ENCODE measurements at regions not wholly inside any gene's neighbourhood (a gene's known extent, or its start where the extent isn't known, plus 50 kb on each side); places are given as distances from the start of the nearest gene placed in this dataset.
A peak's percentile ranks its signal among the peaks of the same experiment; 100 is the strongest.

GRCh38 chr9:129263836-129264235 lies 85.8 kb upstream of the IER5L start:
- no peak overlapping the region for H2AK5ac ChIP-seq (ENCODE audit: low read length, severe bottlenecking)
- no peak overlapping the region for H3K4me3 ChIP-seq (ENCODE audit: insufficient read depth in 1 of 2, low read depth in 1 of 2, low read length in 2 of 2)
- H3K23ac ChIP-seq (ENCODE audit: low read length in 2 of 2), result no peak overlapping the region
- no peak overlapping the region for H2BK15ac ChIP-seq (ENCODE audit: low read depth, poor library complexity, severe bottlenecking)
- no peak overlapping the region for H4K91ac ChIP-seq (ENCODE audit: low read length)
- H3K79me1 ChIP-seq (replicated peaks; ENCODE audit: low read length, poor library complexity, severe bottlenecking), result no peaks in the 10 kb centered on the region
- H3K18ac ChIP-seq (ENCODE audit: low read depth in 1 of 2, low read length in 2 of 2), result no peak overlapping the region
- no peaks in the 10 kb centered on the region for H3K36me3 ChIP-seq (ENCODE audit: control insufficient read depth in 1 of 2, insufficient read depth in 2 of 2, low read depth in 1 of 2, low read length in 2 of 2)
- peaks cover 2% of the 10 kb centered on the region for H3K4me1 ChIP-seq (ENCODE audit: control insufficient read depth, insufficient read depth, low read depth, low read length)
- DNase-seq, result no peak
- H3K4me2 ChIP-seq (ENCODE audit: low read length, poor library complexity, severe bottlenecking), result no peak overlapping the region
- no peak overlapping the region for H2BK5ac ChIP-seq (ENCODE audit: low read depth, low read length, poor library complexity, severe bottlenecking)
- H2BK120ac ChIP-seq (ENCODE audit: low read depth, low read length), result no peak overlapping the region
- H3K4ac ChIP-seq (ENCODE audit: low read depth in 1 of 2, low read length in 2 of 2), result no peak overlapping the region
- H2BK12ac ChIP-seq (ENCODE audit: low read length in 2 of 2), result no peak overlapping the region
- H3K27me3 ChIP-seq (ENCODE audit: control insufficient read depth in 1 of 2, insufficient read depth in 1 of 2, low read length in 2 of 2), result peaks cover 19 to 33% of the 10 kb centered on the region in 2 experiments
- no peaks in the 10 kb centered on the region for H3K9me3 ChIP-seq (ENCODE audit: control insufficient read depth, low read length)
- H2AFZ ChIP-seq (ENCODE audit: low read depth, low read length), result no peak overlapping the region
- WGBS, result 94% methylated on average over 7 of the region's 8 CpGs
- no peak overlapping the region for H3K14ac ChIP-seq (ENCODE audit: low read length in 2 of 2)
- no peak overlapping the region for H3K27ac ChIP-seq (ENCODE audit: low read length, poor library complexity, severe bottlenecking)
- H4K8ac ChIP-seq (ENCODE audit: low read length), result no peak overlapping the region
- no peak overlapping the region for H3K9ac ChIP-seq (ENCODE audit: low read length)

DNA sequence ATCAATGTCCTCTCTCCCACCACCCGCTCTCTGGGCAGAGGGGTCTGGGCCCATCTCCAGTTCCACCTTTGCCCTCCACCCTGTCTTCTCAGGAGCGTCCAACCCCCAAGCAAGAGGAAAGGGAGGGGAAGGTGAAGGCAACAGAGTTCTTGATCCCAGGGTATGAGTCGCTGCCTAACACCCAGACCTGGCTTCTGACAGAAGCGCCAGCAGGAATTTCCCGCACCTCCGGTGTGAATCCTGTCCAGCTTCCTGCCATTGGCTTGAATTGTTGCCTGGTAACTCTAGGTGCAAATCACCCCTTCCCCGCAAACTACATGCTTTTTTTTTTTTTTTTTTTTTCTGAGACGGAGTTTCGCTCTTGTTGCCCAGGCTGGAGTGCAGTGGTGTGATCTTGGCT lies 84.2 kb upstream of the IER5L start:
- WGBS, result 71% methylated on average over 6 of the region's 9 CpGs
- Histone ChIP-seq H3K27ac (ENCODE audit: low read length, poor library complexity, severe bottlenecking) (no peak overlapping the region), H2BK120ac (ENCODE audit: low read depth, low read length) (no peak overlapping the region), H3K23ac (ENCODE audit: low read length in 2 of 2) (no peak overlapping the region), H3K9ac (ENCODE audit: low read length) (no peak overlapping the region), H3K36me3 (ENCODE audit: control insufficient read depth in 1 of 2, insufficient read depth in 2 of 2, low read depth in 1 of 2, low read length in 2 of 2) (no peaks in the 10 kb centered on the region), H3K79me1 (replicated peaks; ENCODE audit: low read length, poor library complexity, severe bottlenecking) (no peaks in the 10 kb centered on the region), H3K4me3 (ENCODE audit: insufficient read depth in 1 of 2, low read depth in 1 of 2, low read length in 2 of 2) (no peak overlapping the region), H3K4me2 (ENCODE audit: low read length, poor library complexity, severe bottlenecking) (no peak overlapping the region), H2BK5ac (ENCODE audit: low read depth, low read length, poor library complexity, severe bottlenecking) (no peak overlapping the region), H3K9me3 (ENCODE audit: control insufficient read depth, low read length) (no peaks in the 10 kb centered on the region), H4K8ac (ENCODE audit: low read length) (no peak overlapping the region), H3K14ac (ENCODE audit: low read length in 2 of 2) (no peak overlapping the region), H3K4ac (ENCODE audit: low read depth in 1 of 2, low read length in 2 of 2) (no peak overlapping the region), H3K4me1 (ENCODE audit: control insufficient read depth, insufficient read depth, low read depth, low read length) (peaks cover 9% of the 10 kb centered on the region), H2AK5ac (ENCODE audit: low read length, severe bottlenecking) (no peak overlapping the region), H2BK15ac (ENCODE audit: low read depth, poor library complexity, severe bottlenecking) (peak overlapping the region; percentile 13), H2AFZ (ENCODE audit: low read depth, low read length) (no peak overlapping the region), H3K27me3 (ENCODE audit: control insufficient read depth in 1 of 2, insufficient read depth in 1 of 2, low read length in 2 of 2) (peaks cover 27 to 45% of the 10 kb centered on the region in 2 experiments), H2BK12ac (ENCODE audit: low read length in 2 of 2) (no peak overlapping the region), H4K91ac (ENCODE audit: low read length) (no peak overlapping the region), H3K18ac (ENCODE audit: low read depth in 1 of 2, low read length in 2 of 2) (no peak overlapping the region)
- DNase-seq, result no peak

- Histone ChIP-seq H2BK120ac (ENCODE audit: low read depth, low read length) (no peak overlapping the region), H2BK15ac (ENCODE audit: low read depth, poor library complexity, severe bottlenecking) (no peak overlapping the region), H3K36me3 (ENCODE audit: control insufficient read depth in 1 of 2, insufficient read depth in 2 of 2, low read depth in 1 of 2, low read length in 2 of 2) (no peaks in the 10 kb centered on the region), H4K91ac (ENCODE audit: low read length) (no peak overlapping the region), H3K4me3 (ENCODE audit: insufficient read depth in 1 of 2, low read depth in 1 of 2, low read length in 2 of 2) (no peak overlapping the region), H3K79me1 (replicated peaks; ENCODE audit: low read length, poor library complexity, severe bottlenecking) (no peaks in the 10 kb centered on the region), H3K18ac (ENCODE audit: low read depth in 1 of 2, low read length in 2 of 2) (no peak overlapping the region), H3K27me3 (ENCODE audit: control insufficient read depth in 1 of 2, insufficient read depth in 1 of 2, low read length in 2 of 2) (peaks cover 35 to 45% of the 10 kb centered on the region in 2 experiments), H3K9ac (ENCODE audit: low read length) (no peak overlapping the region), H3K23ac (ENCODE audit: low read length in 2 of 2) (peak overlapping the region in 1 of 2 experiments; percentile 81), H2BK5ac (ENCODE audit: low read depth, low read length, poor library complexity, severe bottlenecking) (no peak overlapping the region), H3K4me1 (ENCODE audit: control insufficient read depth, insufficient read depth, low read depth, low read length) (peaks cover 9% of the 10 kb centered on the region), H3K14ac (ENCODE audit: low read length in 2 of 2) (no peak overlapping the region), H2BK12ac (ENCODE audit: low read length in 2 of 2) (no peak overlapping the region), H3K4me2 (ENCODE audit: low read length, poor library complexity, severe bottlenecking) (no peak overlapping the region), H3K4ac (ENCODE audit: low read depth in 1 of 2, low read length in 2 of 2) (no peak overlapping the region), H2AFZ (ENCODE audit: low read depth, low read length) (no peak overlapping the region), H3K27ac (ENCODE audit: low read length, poor library complexity, severe bottlenecking) (no peak overlapping the region), H3K9me3 (ENCODE audit: control insufficient read depth, low read length) (no peaks in the 10 kb centered on the region), H4K8ac (ENCODE audit: low read length) (no peak overlapping the region), H2AK5ac (ENCODE audit: low read length, severe bottlenecking) (no peak overlapping the region)
- 76% methylated on average over 7 of the region's 7 CpGs for WGBS
- DNase-seq, result no peak
Measured at GRCh38 chr9:129259375-129259774, 81.3 kb upstream of the IER5L start.

GRCh38 chr9:129258823-129259301 lies 80.8 kb upstream of the IER5L start:
- Histone ChIP-seq H2BK12ac (ENCODE audit: low read length in 2 of 2) (no peak overlapping the region), H3K4me2 (ENCODE audit: low read length, poor library complexity, severe bottlenecking) (peak overlapping the region; percentile 69), H2BK120ac (ENCODE audit: low read depth, low read length) (no peak overlapping the region), H3K27ac (ENCODE audit: low read length, poor library complexity, severe bottlenecking) (no peak overlapping the region), H3K9me3 (ENCODE audit: control insufficient read depth, low read length) (no peaks in the 10 kb centered on the region), H3K23ac (ENCODE audit: low read length in 2 of 2) (no peak overlapping the region), H3K18ac (ENCODE audit: low read depth in 1 of 2, low read length in 2 of 2) (no peak overlapping the region), H3K79me1 (replicated peaks; ENCODE audit: low read length, poor library complexity, severe bottlenecking) (no peaks in the 10 kb centered on the region), H3K36me3 (ENCODE audit: control insufficient read depth in 1 of 2, insufficient read depth in 2 of 2, low read depth in 1 of 2, low read length in 2 of 2) (no peaks in the 10 kb centered on the region), H3K4me3 (ENCODE audit: insufficient read depth in 1 of 2, low read depth in 1 of 2, low read length in 2 of 2) (peak overlapping the region in 1 of 2 experiments; percentile 76), H3K14ac (ENCODE audit: low read length in 2 of 2) (no peak overlapping the region), H3K9ac (ENCODE audit: low read length) (peak overlapping the region; percentile 60), H2AFZ (ENCODE audit: low read depth, low read length) (no peak overlapping the region), H2BK15ac (ENCODE audit: low read depth, poor library complexity, severe bottlenecking) (no peak overlapping the region), H4K91ac (ENCODE audit: low read length) (no peak overlapping the region), H2AK5ac (ENCODE audit: low read length, severe bottlenecking) (no peak overlapping the region), H2BK5ac (ENCODE audit: low read depth, low read length, poor library complexity, severe bottlenecking) (no peak overlapping the region), H3K4ac (ENCODE audit: low read depth in 1 of 2, low read length in 2 of 2) (no peak overlapping the region), H4K8ac (ENCODE audit: low read length) (no peak overlapping the region), H3K4me1 (ENCODE audit: control insufficient read depth, insufficient read depth, low read depth, low read length) (peaks cover 13% of the 10 kb centered on the region), H3K27me3 (ENCODE audit: control insufficient read depth in 1 of 2, insufficient read depth in 1 of 2, low read length in 2 of 2) (peaks cover 35 to 50% of the 10 kb centered on the region in 2 experiments)
- DNase-seq, result no peak
- 35% methylated on average over 14 of the region's 18 CpGs for WGBS

Data from mesenchymal stem cell (in vitro differentiated cells and primary cell).